GM20431 (cell line): ENCODE measurements at regions not wholly inside any gene's neighbourhood (a gene's known extent, or its start where the extent isn't known, plus 50 kb on each side); places are given as distances from the start of the nearest gene placed in this dataset.

Source experiments
- in situ Hi-C: fragments of 300-500 bp; cut with MseI, MboI; formaldehyde crosslinking; loops from one replicate; pipeline ENCODE4 v1.15.0; 2020; ENCODE audit warnings: low sequenced_read_pairs; ENCODE audit not compliant: unreplicated experiment

- in situ Hi-C loops, result no loop called here
Measured at GRCh38 chr4:19736968-19737756, 514.5 kb upstream of the SLIT2 start.

- in situ Hi-C loops, result no loop called here
Measured at GRCh38 chr4:19735012-19735411, 516.7 kb upstream of the SLIT2 start.

GRCh38 chr4:19729886-19730651 is 521.6 kb upstream of the SLIT2 start:
- in situ Hi-C loops, result no loop called here

- in situ Hi-C loops, result no loop called here
Measured at GRCh38 chr4:19728773-19729172, 522.9 kb upstream of the SLIT2 start.

- in situ Hi-C loops, result no loop called here
Measured at GRCh38 chr4:19727141-19727540, 524.6 kb upstream of the SLIT2 start.

GRCh38 chr4:19725130-19725529 is 526.6 kb upstream of the SLIT2 start:
- in situ Hi-C loops, result no loop called here

- in situ Hi-C loops, result no loop called here
Measured at GRCh38 chr4:19722404-19722803, 529.3 kb upstream of the SLIT2 start.

- in situ Hi-C loops, result no loop called here
Measured at GRCh38 chr4:19721587-19721986, 530.1 kb upstream of the SLIT2 start.

- in situ Hi-C loops, result no loop called here
Measured at GRCh38 chr4:19720610-19721009, 531.1 kb upstream of the SLIT2 start.

GRCh38 chr4:19720190-19720589 is 531.5 kb upstream of the SLIT2 start:
- in situ Hi-C loops, result no loop called here

GRCh38 chr4:19711871-19712270 is 539.8 kb upstream of the SLIT2 start:
- in situ Hi-C loops, result no loop called here

- in situ Hi-C loops, result no loop called here
Measured at GRCh38 chr4:19707876-19708275, 543.8 kb upstream of the SLIT2 start.

- in situ Hi-C loops, result no loop called here
Measured at GRCh38 chr4:19703391-19703790, 548.3 kb upstream of the SLIT2 start.

GRCh38 chr4:19700992-19701391 is 550.7 kb upstream of the SLIT2 start:
- in situ Hi-C loops, result no loop called here

- in situ Hi-C loops, result no loop called here
Measured at GRCh38 chr4:19698961-19699360, 552.7 kb upstream of the SLIT2 start.

GRCh38 chr4:19694812-19695211 is 556.9 kb upstream of the SLIT2 start:
- in situ Hi-C loops, result no loop called here

GRCh38 chr4:19693936-19694570 is 557.7 kb upstream of the SLIT2 start:
- in situ Hi-C loops, result no loop called here

GRCh38 chr4:19689511-19689910 is 562.2 kb upstream of the SLIT2 start:
- in situ Hi-C loops, result no loop called here

- in situ Hi-C loops, result no loop called here
Measured at GRCh38 chr4:19686456-19686855, 565.2 kb upstream of the SLIT2 start.

- in situ Hi-C loops, result no loop called here
Measured at GRCh38 chr4:19684084-19684483, 567.6 kb upstream of the SLIT2 start.

- in situ Hi-C loops, result no loop called here
Measured at GRCh38 chr4:19683426-19683825, 568.3 kb upstream of the SLIT2 start.
